ENCODE measurements at regions not wholly inside any gene's neighbourhood (a gene's known extent, or its start where the extent isn't known, plus 50 kb on each side); places are given as distances from the start of the nearest gene placed in this dataset.

GRCh38 chr3:150183678-150184425 is 213.2 kb upstream of the PFN2 start:
- Histone ChIP-seq H3K27ac (ENCODE audit: low read depth in 2 of 2, low read length in 2 of 2) (peak overlapping the region in 1 of 2 donors; percentile 28), H3K9me3 (ENCODE audit: control insufficient read depth in 2 of 3, insufficient read depth in 1 of 3, low read length in 3 of 3) (peaks cover 0 to 7% (median 0%) of the 10 kb centered on the region in 3 donors), H3K4me3 (ENCODE audit: low read length in 3 of 3) (peak overlapping the region; percentile 61 to 83 (median 67)), H3K9ac (ENCODE audit: low read length in 3 of 3) (peak overlapping the region in 2 of 3 donors; percentile 49 to 66), H3K27me3 (ENCODE audit: control insufficient read depth, insufficient read depth, low read length) (no peaks in the 10 kb centered on the region), H3K4me1 (ENCODE audit: control insufficient read depth in 2 of 3, insufficient read depth in 2 of 3, low read depth in 1 of 3, low read length in 3 of 3) (peaks cover 0 to 10% (median 8%) of the 10 kb centered on the region in 3 donors), H3K36me3 (ENCODE audit: control insufficient read depth in 2 of 3, insufficient read depth in 3 of 3, low read length in 3 of 3) (no peaks in the 10 kb centered on the region)
- peak; percentile 69 for TF ChIP-seq CTCF (IDR thresholded peaks at IDR 0.05; ENCODE audit: borderline replicate concordance, extremely low read depth, insufficient read depth)
- FAIRE-seq (peak; percentile 55), DNase-seq (peak; percentile 80 to 94 (median 87))
- intact Hi-C loops (cut with DNase I), result no loop called here

- Histone ChIP-seq H3K27me3 (ENCODE audit: control insufficient read depth, insufficient read depth, low read length) (no peaks in the 10 kb centered on the region), H3K4me1 (ENCODE audit: control insufficient read depth in 2 of 3, insufficient read depth in 2 of 3, low read depth in 1 of 3, low read length in 3 of 3) (peaks cover 0 to 10% (median 8%) of the 10 kb centered on the region in 3 donors), H3K36me3 (ENCODE audit: control insufficient read depth in 2 of 3, insufficient read depth in 3 of 3, low read length in 3 of 3) (no peaks in the 10 kb centered on the region), H3K9me3 (ENCODE audit: control insufficient read depth in 2 of 3, insufficient read depth in 1 of 3, low read length in 3 of 3) (no peaks in the 10 kb centered on the region), H3K4me3 (ENCODE audit: low read length in 3 of 3) (no peak overlapping the region), H3K9ac (ENCODE audit: low read length in 3 of 3) (no peak overlapping the region), H3K27ac (ENCODE audit: low read depth in 2 of 2, low read length in 2 of 2) (no peak overlapping the region)
- FAIRE-seq (peak; percentile 25), DNase-seq (peak in 2 of 5 donors; percentile 61 to 74)
- intact Hi-C loops (cut with DNase I), result no loop called here
- TF ChIP-seq CTCF (IDR thresholded peaks at IDR 0.05; ENCODE audit: borderline replicate concordance, extremely low read depth, insufficient read depth), result no peak
Observed at GRCh38 chr3:150180334-150180733, 209.6 kb upstream of the PFN2 start.

GRCh38 chr3:150179330-150179729 is 208.6 kb upstream of the PFN2 start:
- H3K9me3 ChIP-seq (ENCODE audit: control insufficient read depth in 2 of 3, insufficient read depth in 1 of 3, low read length in 3 of 3), result no peaks in the 10 kb centered on the region
- no peak overlapping the region for H3K27ac ChIP-seq (ENCODE audit: low read depth in 2 of 2, low read length in 2 of 2)
- FAIRE-seq (no peak), DNase-seq (no peak)
- no peak for TF ChIP-seq CTCF (IDR thresholded peaks at IDR 0.05; ENCODE audit: borderline replicate concordance, extremely low read depth, insufficient read depth)
- H3K27me3 ChIP-seq (ENCODE audit: control insufficient read depth, insufficient read depth, low read length), result no peaks in the 10 kb centered on the region
- no peak overlapping the region for H3K4me3 ChIP-seq (ENCODE audit: low read length in 3 of 3)
- intact Hi-C loops (cut with DNase I), result no loop called here
- H3K4me1 ChIP-seq (ENCODE audit: control insufficient read depth in 2 of 3, insufficient read depth in 2 of 3, low read depth in 1 of 3, low read length in 3 of 3), result peaks cover 0 to 10% (median 6%) of the 10 kb centered on the region in 3 donors
- H3K36me3 ChIP-seq (ENCODE audit: control insufficient read depth in 2 of 3, insufficient read depth in 3 of 3, low read length in 3 of 3), result no peaks in the 10 kb centered on the region
- H3K9ac ChIP-seq (ENCODE audit: low read length in 3 of 3), result no peak overlapping the region

Data from kidney (tissue), 13 donors.